NCI-H2107 treated with DMSO at 0.1 percent for 48 hours (cell line): ENCODE measurements at regions not wholly inside any gene's neighbourhood (a gene's known extent, or its start where the extent isn't known, plus 50 kb on each side); places are given as distances from the start of the nearest gene placed in this dataset.

Source experiments
- DNase-seq: peaks from one replicate; lab custom pipeline; 2025; ENCODE audit not compliant: unreplicated experiment; lab: John Stamatoyannopoulos, UW

- DNase-seq: no peak
Observed at GRCh38 chr20:60125513-60125912, 167.3 kb downstream of the CDH26 start.

- DNase-seq: no peak
Observed at GRCh38 chr20:60126975-60127374, 168.8 kb downstream of the CDH26 start.

- no peak for DNase-seq
Observed at GRCh38 chr20:60131375-60131774, 173.2 kb downstream of the CDH26 start.

- DNase-seq: no peak
Observed at GRCh38 chr20:60132162-60132826, 174.1 kb downstream of the CDH26 start.

- DNase-seq: no peak
Observed at GRCh38 chr20:60132827-60133670, 174.8 kb downstream of the CDH26 start.

- DNase-seq: peak; percentile 29
Observed at GRCh38 chr20:60135276-60135675, 177.1 kb downstream of the CDH26 start.

- no peak for DNase-seq
Observed at GRCh38 chr20:60136645-60137401, 178.6 kb downstream of the CDH26 start.

GRCh38 chr20:60137657-60138245, 179.5 kb downstream of the CDH26 start:
- peak; percentile 63 for DNase-seq

GRCh38 chr20:60138256-60139220, 180.3 kb downstream of the CDH26 start:
- DNase-seq: peak; percentile 70

GRCh38 chr20:60139663-60140446, 181.6 kb downstream of the CDH26 start:
- DNase-seq: no peak

- no peak for DNase-seq
Observed at GRCh38 chr20:60142587-60142986, 184.4 kb downstream of the CDH26 start.

- DNase-seq: no peak
Observed at GRCh38 chr20:60143261-60143842, 185.1 kb downstream of the CDH26 start.

GRCh38 chr20:60144404-60144803, 186.2 kb downstream of the CDH26 start:
- no peak for DNase-seq

- no peak for DNase-seq
Observed at GRCh38 chr20:60144974-60145527, 186.8 kb downstream of the CDH26 start.

- no peak for DNase-seq
Observed at GRCh38 chr20:60147004-60147403, 188.8 kb downstream of the CDH26 start.

- no peak for DNase-seq
Observed at GRCh38 chr20:60148885-60149284, 190.7 kb downstream of the CDH26 start.

- DNase-seq: peak; percentile 78
Observed at GRCh38 chr20:60152792-60153191, 194.6 kb downstream of the CDH26 start.

- DNase-seq: no peak
Observed at GRCh38 chr20:60160451-60161145, 202.4 kb downstream of the CDH26 start.
